HepG2 (cell line): ENCODE measurements at regions not wholly inside any gene's neighbourhood (a gene's known extent, or its start where the extent isn't known, plus 50 kb on each side); places are given as distances from the start of the nearest gene placed in this dataset.

ENCODE experiments used
- ATAC-seq: fragments of 200-7000 bp; cut with Tn5 transposase; 3 replicates; pipeline ENCODE4 v1.9.1; 2020; ENCODE audit warnings: mild to moderate bottlenecking, moderate library complexity
- BruUV-seq: library from RNA; stranded (reverse); fragments of 400-500 nt; replicated peaks from 2 replicates; lab custom pipeline; 2021; lab: Mats Ljungman, UMichigan
- CTCF ChIA-PET: fragments of 300-600 bp; formaldehyde crosslinking; extraction: SDS; loops from one replicate; lab custom pipeline; 2021; ENCODE audit warnings: low total read pairs, inconsistent platforms, low intra/inter-chr PET ratio; lab: Yijun Ruan, JAX
- POLR2A ChIA-PET: fragments of 350-600 bp; sonication (Branson Sonifier 250); formaldehyde crosslinking; loops from one replicate; lab custom pipeline; 2020; ENCODE audit warnings: antibody characterized with exemption, inconsistent platforms; lab: Yijun Ruan, JAX
- DNase-seq: peaks from one replicate; pipeline ENCODE4 v3.0.0-alpha.2; 2015; ENCODE audit warnings: low spot score
- FAIRE-seq: peaks from 3 replicates; lab custom pipeline; 2011; peaks lifted over from hg19 to GRCh38; lab: Jason Lieb, UNC
- H2AFZ ChIP-seq: one replicate; pipeline ENCODE4 v1.6.1; 2011; ENCODE audit warnings: low read length, inconsistent platforms
- H3K27ac ChIP-seq: fragments of 300-600 bp; 3 replicates; pipeline ENCODE4 v1.8.0; 2011; ENCODE audit warnings: mixed run types, mild to moderate bottlenecking, mixed read lengths, low read length, inconsistent platforms; ENCODE audit not compliant: insufficient read depth; ENCODE audit errors: extremely low read length
- H3K27me3 ChIP-seq, 2 experiments: fragments of 200-600 bp in 1 of 2; 2 replicates in 1 of 2; 3 replicates in 1 of 2; pipeline versions ENCODE4 v1.6.0 to v1.8.0; 2011; ENCODE audit warnings: low read length in 2 of 2, mild to moderate bottlenecking in 2 of 2, moderate library complexity in 2 of 2, inconsistent platforms in 1 of 2; ENCODE audit not compliant: insufficient read depth in 2 of 2, control insufficient read depth in 1 of 2
- H3K36me3 ChIP-seq, 2 experiments: fragments of 200-600 bp in 1 of 2; replicated peaks in 1 of 2; 2 replicates in 1 of 2; 3 replicates in 1 of 2; pipeline versions ENCODE4 v1.5.1 to v1.8.0; 2011; ENCODE audit warnings: low read length in 2 of 2, inconsistent platforms in 1 of 2; ENCODE audit not compliant: insufficient read depth in 2 of 2, control insufficient read depth in 1 of 2
- H3K4me1 ChIP-seq: 2 replicates; pipeline ENCODE4 v1.5.1; 2012; ENCODE audit warnings: low read length, inconsistent platforms; ENCODE audit not compliant: insufficient read depth
- H3K4me2 ChIP-seq: 2 replicates; pipeline ENCODE4 v1.6.0; 2011; ENCODE audit warnings: low read depth, low read length, inconsistent platforms
- H3K4me3 ChIP-seq, 3 experiments: fragments of 200-600 bp in 1 of 3; sonication (generic), shearing (Covaris generic) in 1 of 3; replicated peaks in 1 of 3; 2 replicates each; pipeline ENCODE4 v1.5.1; 2011 to 2016; ENCODE audit warnings: low read length in 3 of 3, inconsistent platforms in 2 of 3, low read depth in 2 of 3, mild to moderate bottlenecking in 2 of 3, control low read depth in 1 of 3, mixed read lengths in 1 of 3; ENCODE audit not compliant: insufficient read depth in 1 of 3
- H3K79me2 ChIP-seq: one replicate; pipeline ENCODE4 v1.6.1; 2011; ENCODE audit warnings: low read length, inconsistent platforms; ENCODE audit not compliant: insufficient read depth
- H3K9ac ChIP-seq: 2 replicates; pipeline ENCODE4 v1.6.0; 2011; ENCODE audit warnings: mild to moderate bottlenecking, low read depth, low read length, inconsistent platforms; ENCODE audit not compliant: insufficient read depth
- H3K9me3 ChIP-seq: 2 replicates; pipeline ENCODE4 v1.5.1; 2012; ENCODE audit warnings: mild to moderate bottlenecking, low read length
- H4K20me1 ChIP-seq: 2 replicates; pipeline ENCODE4 v1.6.0; 2011; ENCODE audit warnings: inconsistent platforms, mild to moderate bottlenecking, low read length, moderate library complexity; ENCODE audit not compliant: insufficient read depth
- CBX1 ChIP-seq: IDR thresholded peaks from one replicate; pipeline ENCODE4 v1.6.1; 2016; ENCODE audit warnings: antibody characterized with exemption, low read depth
- SMAD9 ChIP-seq: sonication (generic); formaldehyde crosslinking; IDR thresholded peaks from 2 replicates; pipeline ENCODE4 v1.5.1; 2020; ENCODE audit warnings: mild to moderate bottlenecking, missing genetic modification reagents
- TCF7 ChIP-seq: sonication (generic); IDR thresholded peaks from 2 replicates; pipeline ENCODE4 v1.6.1; 2016; ENCODE audit warnings: antibody characterized with exemption, low read depth
- ZNF180 ChIP-seq: sonication (generic); formaldehyde crosslinking; IDR thresholded peaks from 2 replicates; pipeline ENCODE4 v1.4.0; 2020; ENCODE audit warnings: low read depth, missing genetic modification reagents, borderline replicate concordance
- ZNF678 ChIP-seq: sonication (generic); formaldehyde crosslinking; IDR thresholded peaks from 2 replicates; pipeline ENCODE4 v1.4.0; 2020; ENCODE audit warnings: mild to moderate bottlenecking, missing genetic modification reagents
- ZNF816 ChIP-seq: sonication (generic); formaldehyde crosslinking; IDR thresholded peaks from 2 replicates; pipeline ENCODE4 v1.8.0; 2022; ENCODE audit warnings: missing genetic modification reagents, mild to moderate bottlenecking, borderline replicate concordance
- WGBS: methylation state at CpG from one replicate; pipeline ENCODE4 v1.1.6; 2017; ENCODE audit warnings: low lambda C conversion rate; 5-methylcytosine and 5-hydroxymethylcytosine counted together
- in situ Hi-C: cut with HindIII; loops from 2 replicates; pipeline ENCODE4 v1.10.0; 2017; ENCODE audit warnings: low pct_unique_long_range_greater_than_20kb; ENCODE audit not compliant: extremely low pct_ligation_motif_present
- intact Hi-C: fragments of 100-400 bp; cut with micrococcal nuclease; formaldehyde crosslinking; loops from one replicate; pipeline ENCODE4 v1.10.0; 2022; ENCODE audit not compliant: unreplicated experiment
- TF ChIP-seq, protein P1 (sequence below): sonication (generic); formaldehyde crosslinking; IDR thresholded peaks from 2 replicates; pipeline ENCODE4 v1.5.0; 2020; ENCODE audit warnings: missing genetic modification reagents
- TF ChIP-seq, protein P2 (sequence below): sonication (generic); formaldehyde crosslinking; IDR thresholded peaks from 2 replicates; pipeline ENCODE4 v1.5.0; 2020; ENCODE audit warnings: missing genetic modification reagents

DNA sequence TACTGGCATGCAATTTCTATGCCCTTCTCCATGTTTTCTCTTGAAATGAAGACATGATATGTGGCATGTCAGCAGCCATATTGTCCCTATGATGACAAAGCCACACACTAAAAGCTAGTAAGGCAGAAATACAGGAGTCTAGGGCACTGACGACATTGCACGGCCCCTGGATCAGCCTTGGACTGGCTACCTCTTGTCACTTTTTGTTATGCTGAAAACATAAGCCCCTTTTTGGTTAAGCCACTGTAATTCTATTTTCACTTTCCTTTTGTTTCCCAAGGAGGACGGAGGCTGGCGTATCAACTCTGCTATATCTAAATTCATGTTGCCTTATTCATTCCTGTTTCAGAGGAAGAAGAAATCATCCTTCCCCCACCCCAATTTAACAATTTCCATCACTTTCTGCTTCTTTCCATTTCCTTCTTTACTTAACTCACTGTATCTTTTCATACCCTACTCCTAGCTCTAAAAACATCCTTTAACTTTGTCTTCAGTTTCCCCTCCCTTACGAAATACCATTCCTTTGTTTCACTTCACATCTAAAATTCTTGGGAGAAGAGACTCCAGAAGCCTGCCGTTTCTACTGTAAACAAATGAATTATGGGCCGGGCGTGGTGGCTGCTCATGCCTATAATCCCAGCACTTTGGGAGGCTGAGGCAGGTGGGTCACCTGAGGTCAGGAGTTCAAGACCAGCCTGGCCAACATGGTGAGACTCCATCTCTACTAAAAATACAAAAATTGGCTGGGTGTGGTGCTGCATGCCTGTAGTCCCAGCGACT lies 364.1 kb downstream of the PCNX1 start:
- no peaks in the 10 kb centered on the region for H3K4me1 ChIP-seq
- in situ Hi-C loops (no loop called here), intact Hi-C loops (no loop called here)
- no peaks in the 10 kb centered on the region for H3K36me3 ChIP-seq
- BruUV-seq: no TSS peak
- no peak for DNase-seq
- H3K27ac ChIP-seq: no peak overlapping the region
- H3K79me2 ChIP-seq: no peaks in the 10 kb centered on the region
- H4K20me1 ChIP-seq: no peaks in the 10 kb centered on the region
- no peak overlapping the region; the same call in 1 of the 2 replicates for H3K4me2 ChIP-seq
- POLR2A ChIA-PET: no interaction called here
- WGBS: 5% methylated on average over 9 of the region's 9 CpGs
- no peak for TF ChIP-seq TCF7
- no peak for TF ChIP-seq ZNF180
- TF ChIP-seq CBX1: no peak
- TF ChIP-seq, protein P1, sequence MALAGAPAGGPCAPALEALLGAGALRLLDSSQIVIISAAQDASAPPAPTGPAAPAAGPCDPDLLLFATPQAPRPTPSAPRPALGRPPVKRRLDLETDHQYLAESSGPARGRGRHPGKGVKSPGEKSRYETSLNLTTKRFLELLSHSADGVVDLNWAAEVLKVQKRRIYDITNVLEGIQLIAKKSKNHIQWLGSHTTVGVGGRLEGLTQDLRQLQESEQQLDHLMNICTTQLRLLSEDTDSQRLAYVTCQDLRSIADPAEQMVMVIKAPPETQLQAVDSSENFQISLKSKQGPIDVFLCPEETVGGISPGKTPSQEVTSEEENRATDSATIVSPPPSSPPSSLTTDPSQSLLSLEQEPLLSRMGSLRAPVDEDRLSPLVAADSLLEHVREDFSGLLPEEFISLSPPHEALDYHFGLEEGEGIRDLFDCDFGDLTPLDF: no peak
- TF ChIP-seq, protein P2, sequence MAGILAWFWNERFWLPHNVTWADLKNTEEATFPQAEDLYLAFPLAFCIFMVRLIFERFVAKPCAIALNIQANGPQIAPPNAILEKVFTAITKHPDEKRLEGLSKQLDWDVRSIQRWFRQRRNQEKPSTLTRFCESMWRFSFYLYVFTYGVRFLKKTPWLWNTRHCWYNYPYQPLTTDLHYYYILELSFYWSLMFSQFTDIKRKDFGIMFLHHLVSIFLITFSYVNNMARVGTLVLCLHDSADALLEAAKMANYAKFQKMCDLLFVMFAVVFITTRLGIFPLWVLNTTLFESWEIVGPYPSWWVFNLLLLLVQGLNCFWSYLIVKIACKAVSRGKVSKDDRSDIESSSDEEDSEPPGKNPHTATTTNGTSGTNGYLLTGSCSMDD: no peak
- no peak for TF ChIP-seq SMAD9 (CRISPR knock-in tag)
- no peak for TF ChIP-seq ZNF816 (CRISPR knock-in tag)
- no peak for TF ChIP-seq ZNF678 (CRISPR knock-in tag)
- ATAC-seq: no peak
- no peaks in the 10 kb centered on the region for H3K27me3 ChIP-seq
- CTCF ChIA-PET: no interaction called here
- H3K9ac ChIP-seq: no peak overlapping the region
- peaks cover 7% of the 10 kb centered on the region; the same call in 1 of the 2 replicates for H3K9me3 ChIP-seq
- no peak for FAIRE-seq
- no peak overlapping the region for H2AFZ ChIP-seq
- no peak overlapping the region for H3K4me3 ChIP-seq
